SK-N-SH treated with all-trans-retinoic acid at 6 μM for 48 hours (cell line): ENCODE measurements at regions not wholly inside any gene's neighbourhood (a gene's known extent, or its start where the extent isn't known, plus 50 kb on each side); places are given as distances from the start of the nearest gene placed in this dataset.

Source experiments
- ARNTL ChIP-seq: fragments of 450-650 bp; formaldehyde crosslinking; IDR thresholded peaks from 2 replicates; pipeline ENCODE4 v1.5.0; 2020; ENCODE audit warnings: low read depth, mild to moderate bottlenecking, moderate library complexity, borderline replicate concordance
- CSDC2 ChIP-seq: fragments of 250-450 bp; sonication (Bioruptor Pico); IDR thresholded peaks from 2 replicates; pipeline ENCODE4 v1.5.0; 2020; ENCODE audit warnings: mild to moderate bottlenecking, moderate library complexity
- ISL1 ChIP-seq: fragments of 250-450 bp; sonication (Bioruptor Pico); IDR thresholded peaks from 2 replicates; pipeline ENCODE4 v2.1.2; 2022; ENCODE audit warnings: mild to moderate bottlenecking, moderate library complexity
- OSR1 ChIP-seq: fragments of 250-450 bp; sonication (Bioruptor Pico); IDR thresholded peaks from 2 replicates; pipeline ENCODE4 v1.8.0; 2022; ENCODE audit warnings: moderate library complexity, mild to moderate bottlenecking, inconsistent platforms
- TCF4 ChIP-seq: fragments of 250-450 bp; sonication (Bioruptor Pico); IDR thresholded peaks from 2 replicates; pipeline ENCODE4 v1.8.0; 2021; ENCODE audit warnings: mild to moderate bottlenecking, moderate library complexity, borderline replicate concordance
- TOX ChIP-seq: fragments of 250-450 bp; sonication (Bioruptor Pico); IDR thresholded peaks from 2 replicates; pipeline ENCODE4 v1.8.0; 2021; ENCODE audit warnings: mild to moderate bottlenecking, moderate library complexity, borderline replicate concordance
- ZFP3 ChIP-seq: fragments of 250-450 bp; sonication (Bioruptor Pico); IDR thresholded peaks from 2 replicates; pipeline ENCODE4 v1.5.0; 2020; ENCODE audit warnings: mild to moderate bottlenecking, moderate library complexity
- ZNF565 ChIP-seq: fragments of 450-650 bp; formaldehyde crosslinking; conservative IDR thresholded peaks from 2 replicates; pipeline ENCODE4 v1.5.0; 2020; ENCODE audit warnings: low read depth, mild to moderate bottlenecking, moderate library complexity
- ZNF70 ChIP-seq: fragments of 450-650 bp; formaldehyde crosslinking; IDR thresholded peaks from 2 replicates; pipeline ENCODE4 v1.5.0; 2020; ENCODE audit warnings: mild to moderate bottlenecking, moderate library complexity
- TF ChIP-seq, protein P1 (sequence below): fragments of 250-450 bp; sonication (Bioruptor Pico); IDR thresholded peaks from 2 replicates; pipeline ENCODE4 v1.8.0; 2020; ENCODE audit warnings: mild to moderate bottlenecking, moderate library complexity, borderline replicate concordance
- TF ChIP-seq, protein P2 (sequence below): fragments of 250-450 bp; sonication (Bioruptor Pico); IDR thresholded peaks from 2 replicates; pipeline ENCODE4 v1.8.0; 2021; ENCODE audit warnings: low read depth, mild to moderate bottlenecking, moderate library complexity, borderline replicate concordance
- TF ChIP-seq, protein P3 (sequence below): fragments of 250-450 bp; sonication (Bioruptor Pico); IDR thresholded peaks from 2 replicates; pipeline ENCODE4 v1.5.1; 2020; ENCODE audit warnings: low read depth, mild to moderate bottlenecking, moderate library complexity
- TF ChIP-seq, protein P4 (sequence below): fragments of 250-450 bp; sonication (Bioruptor Pico); IDR thresholded peaks from 2 replicates; pipeline ENCODE4 v1.5.1; 2021; ENCODE audit warnings: mild to moderate bottlenecking, moderate library complexity

DNA sequence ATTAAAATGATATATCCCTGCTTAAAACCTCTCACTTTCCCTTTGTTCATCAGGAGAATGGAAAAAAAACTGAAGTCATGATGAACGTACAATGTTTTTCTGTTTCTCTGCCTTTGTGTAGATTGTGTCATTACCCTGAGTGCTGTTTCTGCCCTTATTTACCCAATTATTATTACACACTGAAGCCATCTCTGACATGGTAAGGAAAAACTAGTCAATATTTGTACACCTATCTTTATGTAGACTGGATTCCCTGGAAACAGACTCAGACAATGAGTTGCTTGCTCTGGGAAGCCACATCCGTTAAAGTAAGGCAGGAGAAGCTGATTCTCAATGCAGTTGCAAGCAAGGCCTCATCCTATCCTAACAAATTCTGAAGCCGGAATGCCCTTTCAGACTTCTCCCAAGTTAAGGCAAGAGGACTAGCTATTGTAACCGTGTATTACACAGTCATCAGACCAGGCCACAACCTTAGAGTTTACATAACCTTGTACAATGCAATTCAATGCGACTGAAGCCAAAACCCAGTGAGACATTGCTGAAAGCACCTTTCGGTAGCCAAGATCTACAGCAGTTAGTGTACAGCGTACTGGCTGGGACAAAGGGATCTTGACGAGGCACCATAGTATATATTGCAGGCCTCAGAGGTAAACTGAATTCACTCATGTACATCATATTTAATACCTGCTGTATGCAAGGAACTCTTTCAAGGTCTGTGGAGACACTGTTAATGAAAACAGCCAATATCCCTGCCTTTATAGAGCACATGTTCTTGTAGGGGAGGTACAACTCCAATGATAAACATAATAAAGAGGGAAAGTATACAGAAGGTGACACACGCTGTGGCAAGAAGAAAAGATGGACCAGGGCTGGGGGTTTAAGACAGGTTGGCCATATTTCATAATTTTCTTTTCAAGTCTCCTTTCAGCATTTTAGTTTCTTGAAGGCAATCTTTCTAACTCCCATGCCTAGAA is 1040.8 kb upstream of the SEMA6D start:
- TF ChIP-seq TOX (CRISPR knock-in tag) (no peak), CSDC2 (CRISPR knock-in tag) (no peak), OSR1 (no peak), TCF4 (CRISPR knock-in tag) (no peak), ZNF70 (no peak), ZFP3 (CRISPR knock-in tag) (no peak), ISL1 (CRISPR knock-in tag) (no peak), ARNTL (CRISPR knock-in tag) (no peak), ZNF565 (CRISPR knock-in tag) (no peak)
- TF ChIP-seq, protein P1, sequence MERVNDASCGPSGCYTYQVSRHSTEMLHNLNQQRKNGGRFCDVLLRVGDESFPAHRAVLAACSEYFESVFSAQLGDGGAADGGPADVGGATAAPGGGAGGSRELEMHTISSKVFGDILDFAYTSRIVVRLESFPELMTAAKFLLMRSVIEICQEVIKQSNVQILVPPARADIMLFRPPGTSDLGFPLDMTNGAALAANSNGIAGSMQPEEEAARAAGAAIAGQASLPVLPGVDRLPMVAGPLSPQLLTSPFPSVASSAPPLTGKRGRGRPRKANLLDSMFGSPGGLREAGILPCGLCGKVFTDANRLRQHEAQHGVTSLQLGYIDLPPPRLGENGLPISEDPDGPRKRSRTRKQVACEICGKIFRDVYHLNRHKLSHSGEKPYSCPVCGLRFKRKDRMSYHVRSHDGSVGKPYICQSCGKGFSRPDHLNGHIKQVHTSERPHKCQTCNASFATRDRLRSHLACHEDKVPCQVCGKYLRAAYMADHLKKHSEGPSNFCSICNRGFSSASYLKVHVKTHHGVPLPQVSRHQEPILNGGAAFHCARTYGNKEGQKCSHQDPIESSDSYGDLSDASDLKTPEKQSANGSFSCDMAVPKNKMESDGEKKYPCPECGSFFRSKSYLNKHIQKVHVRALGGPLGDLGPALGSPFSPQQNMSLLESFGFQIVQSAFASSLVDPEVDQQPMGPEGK, result no peak
- TF ChIP-seq, protein P2, sequence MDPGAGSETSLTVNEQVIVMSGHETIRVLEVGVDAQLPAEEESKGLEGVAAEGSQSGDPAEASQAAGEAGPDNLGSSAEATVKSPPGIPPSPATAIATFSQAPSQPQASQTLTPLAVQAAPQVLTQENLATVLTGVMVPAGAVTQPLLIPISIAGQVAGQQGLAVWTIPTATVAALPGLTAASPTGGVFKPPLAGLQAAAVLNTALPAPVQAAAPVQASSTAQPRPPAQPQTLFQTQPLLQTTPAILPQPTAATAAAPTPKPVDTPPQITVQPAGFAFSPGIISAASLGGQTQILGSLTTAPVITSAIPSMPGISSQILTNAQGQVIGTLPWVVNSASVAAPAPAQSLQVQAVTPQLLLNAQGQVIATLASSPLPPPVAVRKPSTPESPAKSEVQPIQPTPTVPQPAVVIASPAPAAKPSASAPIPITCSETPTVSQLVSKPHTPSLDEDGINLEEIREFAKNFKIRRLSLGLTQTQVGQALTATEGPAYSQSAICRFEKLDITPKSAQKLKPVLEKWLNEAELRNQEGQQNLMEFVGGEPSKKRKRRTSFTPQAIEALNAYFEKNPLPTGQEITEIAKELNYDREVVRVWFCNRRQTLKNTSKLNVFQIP (CRISPR knock-in tag), result no peak
- TF ChIP-seq, protein P3, sequence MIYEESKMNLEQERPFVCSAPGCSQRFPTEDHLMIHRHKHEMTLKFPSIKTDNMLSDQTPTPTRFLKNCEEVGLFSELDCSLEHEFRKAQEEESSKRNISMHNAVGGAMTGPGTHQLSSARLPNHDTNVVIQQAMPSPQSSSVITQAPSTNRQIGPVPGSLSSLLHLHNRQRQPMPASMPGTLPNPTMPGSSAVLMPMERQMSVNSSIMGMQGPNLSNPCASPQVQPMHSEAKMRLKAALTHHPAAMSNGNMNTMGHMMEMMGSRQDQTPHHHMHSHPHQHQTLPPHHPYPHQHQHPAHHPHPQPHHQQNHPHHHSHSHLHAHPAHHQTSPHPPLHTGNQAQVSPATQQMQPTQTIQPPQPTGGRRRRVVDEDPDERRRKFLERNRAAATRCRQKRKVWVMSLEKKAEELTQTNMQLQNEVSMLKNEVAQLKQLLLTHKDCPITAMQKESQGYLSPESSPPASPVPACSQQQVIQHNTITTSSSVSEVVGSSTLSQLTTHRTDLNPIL, result no peak
- TF ChIP-seq, protein P4, sequence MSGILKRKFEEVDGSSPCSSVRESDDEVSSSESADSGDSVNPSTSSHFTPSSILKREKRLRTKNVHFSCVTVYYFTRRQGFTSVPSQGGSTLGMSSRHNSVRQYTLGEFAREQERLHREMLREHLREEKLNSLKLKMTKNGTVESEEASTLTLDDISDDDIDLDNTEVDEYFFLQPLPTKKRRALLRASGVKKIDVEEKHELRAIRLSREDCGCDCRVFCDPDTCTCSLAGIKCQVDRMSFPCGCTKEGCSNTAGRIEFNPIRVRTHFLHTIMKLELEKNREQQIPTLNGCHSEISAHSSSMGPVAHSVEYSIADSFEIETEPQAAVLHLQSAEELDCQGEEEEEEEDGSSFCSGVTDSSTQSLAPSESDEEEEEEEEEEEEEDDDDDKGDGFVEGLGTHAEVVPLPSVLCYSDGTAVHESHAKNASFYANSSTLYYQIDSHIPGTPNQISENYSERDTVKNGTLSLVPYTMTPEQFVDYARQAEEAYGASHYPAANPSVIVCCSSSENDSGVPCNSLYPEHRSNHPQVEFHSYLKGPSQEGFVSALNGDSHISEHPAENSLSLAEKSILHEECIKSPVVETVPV (CRISPR knock-in tag), result no peak
